ENCODE measurements at regions not wholly inside any gene's neighbourhood (a gene's known extent, or its start where the extent isn't known, plus 50 kb on each side); places are given as distances from the start of the nearest gene placed in this dataset.

- no peak for DNase-seq
These were observed 1839.2 kb downstream of the TP53TG3F start for GRCh38 chr16:35298460-35299243.

- DNase-seq = no peak
These were observed 1843.4 kb downstream of the TP53TG3F start for GRCh38 chr16:35302859-35303258.

GRCh38 chr16:35305476-35305875 lies 1846.1 kb downstream of the TP53TG3F start:
- no peak for DNase-seq

GRCh38 chr16:35306915-35307314 lies 1847.5 kb downstream of the TP53TG3F start:
- DNase-seq = no peak

- no peak for DNase-seq
These were observed 1849.3 kb downstream of the TP53TG3F start for GRCh38 chr16:35308674-35309073.

- no peak for DNase-seq
These were observed 1851.6 kb downstream of the TP53TG3F start for GRCh38 chr16:35310999-35311398.

- no peak for DNase-seq
These were observed 1852.1 kb downstream of the TP53TG3F start for GRCh38 chr16:35311475-35311874.

- no peak for DNase-seq
These were observed 1854.9 kb downstream of the TP53TG3F start for GRCh38 chr16:35314298-35314697.

GRCh38 chr16:35319536-35320192 lies 1860.3 kb downstream of the TP53TG3F start:
- no peak for DNase-seq

GRCh38 chr16:35325936-35326335 lies 1866.5 kb downstream of the TP53TG3F start:
- no peak for DNase-seq

GRCh38 chr16:35339337-35339736 lies 1879.9 kb downstream of the TP53TG3F start:
- no peak for DNase-seq

- DNase-seq = no peak
These were observed 1882.6 kb downstream of the TP53TG3F start for GRCh38 chr16:35342012-35342411.

GRCh38 chr16:35344012-35344762 lies 1884.8 kb downstream of the TP53TG3F start:
- DNase-seq = no peak

GRCh38 chr16:35352431-35352830 lies 1893.0 kb downstream of the TP53TG3F start:
- no peak for DNase-seq

- no peak for DNase-seq
These were observed 1904.1 kb downstream of the TP53TG3F start for GRCh38 chr16:35363510-35363909.

- no peak for DNase-seq
These were observed 1904.9 kb downstream of the TP53TG3F start for GRCh38 chr16:35364263-35364662.

- no peak for DNase-seq
These were observed 1906.3 kb downstream of the TP53TG3F start for GRCh38 chr16:35365675-35366074.

- no peak for DNase-seq
These were observed 1911.2 kb downstream of the TP53TG3F start for GRCh38 chr16:35370617-35371016.

GRCh38 chr16:35377142-35377541 lies 1917.7 kb downstream of the TP53TG3F start:
- no peak for DNase-seq

- no peak for DNase-seq
These were observed 1927.2 kb downstream of the TP53TG3F start for GRCh38 chr16:35386619-35387018.

GRCh38 chr16:35391328-35391727 lies 1931.9 kb downstream of the TP53TG3F start:
- DNase-seq = peak; percentile 29

- no peak for DNase-seq
These were observed 1938.8 kb downstream of the TP53TG3F start for GRCh38 chr16:35398180-35398579.

GRCh38 chr16:35399133-35399532 lies 1939.7 kb downstream of the TP53TG3F start:
- no peak for DNase-seq

- no peak for DNase-seq
These were observed 1944.9 kb downstream of the TP53TG3F start for GRCh38 chr16:35404273-35404672.

Data from NCI-H748 treated with DMSO at 0.1 percent for 48 hours (cell line).